ENCODE measurements at regions not wholly inside any gene's neighbourhood (a gene's known extent, or its start where the extent isn't known, plus 50 kb on each side); places are given as distances from the start of the nearest gene placed in this dataset.

GRCh38 chr6:90868256-90868655 lies 281.4 kb upstream of the MAP3K7 start:
- TF ChIP-seq CTCF (IDR thresholded peaks at IDR 0.05; ENCODE audit: low read length) (no peak), EZH2phosphoT487 (IDR thresholded peaks at IDR 0.05; ENCODE audit: low read length) (no peak)

Measured in MM.1S (cell line).